SJSA1 (cell line): ENCODE measurements at regions not wholly inside any gene's neighbourhood (a gene's known extent, or its start where the extent isn't known, plus 50 kb on each side); places are given as distances from the start of the nearest gene placed in this dataset.

Experiments
- DNase-seq, 2 experiments: peaks; one replicate each; pipeline ENCODE4 v3.0.0-alpha.2; 2015 to 2020; ENCODE audit warnings: low spot score in 2 of 2, low read depth in 1 of 2
- H3K27ac ChIP-seq: fragments of 250-450 bp; sonication (Bioruptor Pico); 2 replicates; pipeline ENCODE4 v1.5.1; 2020; ENCODE audit warnings: mild to moderate bottlenecking, moderate library complexity
- H3K27me3 ChIP-seq: fragments of 250-450 bp; sonication (Bioruptor Pico); replicated peaks from 2 replicates; pipeline ENCODE4 v1.5.1; 2020; ENCODE audit warnings: mild to moderate bottlenecking, moderate library complexity
- H3K36me3 ChIP-seq: fragments of 250-450 bp; sonication (Bioruptor Pico); 2 replicates; pipeline ENCODE4 v1.5.1; 2020; ENCODE audit warnings: mild to moderate bottlenecking
- H3K4me1 ChIP-seq: fragments of 250-450 bp; sonication (Bioruptor Pico); replicated peaks from 2 replicates; pipeline ENCODE4 v1.6.1; 2021; ENCODE audit warnings: mild to moderate bottlenecking
- H3K4me3 ChIP-seq: fragments of 250-450 bp; sonication (Bioruptor Pico); 2 replicates; pipeline ENCODE4 v1.5.1; 2020; ENCODE audit warnings: mild to moderate bottlenecking
- H3K9me3 ChIP-seq: fragments of 250-450 bp; sonication (Bioruptor Pico); replicated peaks from 2 replicates; pipeline ENCODE4 v1.5.1; 2020; ENCODE audit warnings: mild to moderate bottlenecking

DNA sequence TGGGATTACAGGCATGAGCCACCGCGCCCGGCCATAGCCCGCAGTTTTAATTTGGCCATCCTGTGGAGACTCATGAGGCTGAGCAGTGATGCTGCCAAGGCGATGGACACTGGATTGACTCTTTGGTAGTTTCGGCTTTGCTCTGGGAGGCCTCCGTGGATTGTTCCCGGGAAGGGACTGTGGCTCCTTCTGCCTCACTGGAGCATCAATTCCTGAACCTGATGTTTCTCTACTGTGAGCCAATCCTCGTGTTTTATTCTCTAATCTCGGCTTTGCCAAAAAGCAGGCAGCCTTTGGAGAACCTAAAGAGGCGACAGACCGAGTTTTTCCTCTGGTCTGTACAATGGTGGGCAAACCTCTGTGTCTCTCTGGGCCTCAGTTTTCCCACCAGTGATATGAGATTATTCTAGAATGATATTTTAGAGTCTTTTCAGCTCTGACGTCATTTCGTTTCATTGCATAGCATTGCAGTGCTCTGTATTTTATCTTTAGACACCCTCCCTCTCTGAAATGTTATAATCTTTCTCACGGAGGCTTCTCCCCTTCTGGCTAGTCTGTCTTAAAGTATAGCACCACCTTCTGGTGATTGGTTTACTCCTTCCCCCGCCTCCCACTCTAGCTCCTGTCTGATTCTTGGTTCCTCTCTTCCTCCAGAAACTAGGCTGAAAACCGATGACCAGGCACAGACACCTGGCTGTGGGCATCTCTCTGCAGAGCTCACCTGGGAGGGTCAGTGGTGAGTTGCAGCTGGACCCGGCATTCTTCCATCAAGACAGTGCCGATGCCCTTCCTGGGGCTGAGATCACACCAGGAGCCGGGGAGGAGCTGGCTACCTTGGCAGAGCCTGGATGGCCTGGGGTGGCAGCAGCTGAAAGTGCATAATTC lies 341.3 kb downstream of the MYCN start:
- no peak overlapping the region for H3K27ac ChIP-seq
- H3K36me3 ChIP-seq: no peaks in the 10 kb centered on the region
- no peaks in the 10 kb centered on the region for H3K27me3 ChIP-seq
- no peak for DNase-seq
- no peaks in the 10 kb centered on the region for H3K9me3 ChIP-seq
- H3K4me1 ChIP-seq: no peaks in the 10 kb centered on the region
- H3K4me3 ChIP-seq: no peak overlapping the region

GRCh38 chr2:16280081-16280480 lies 339.7 kb downstream of the MYCN start:
- Histone ChIP-seq H3K36me3 (no peaks in the 10 kb centered on the region), H3K4me3 (no peak overlapping the region), H3K27ac (no peak overlapping the region), H3K9me3 (no peaks in the 10 kb centered on the region), H3K27me3 (no peaks in the 10 kb centered on the region), H3K4me1 (no peaks in the 10 kb centered on the region)
- no peak for DNase-seq

GRCh38 chr2:16279641-16280040 lies 339.3 kb downstream of the MYCN start:
- no peaks in the 10 kb centered on the region for H3K9me3 ChIP-seq
- no peaks in the 10 kb centered on the region for H3K4me1 ChIP-seq
- H3K27me3 ChIP-seq: no peaks in the 10 kb centered on the region
- no peaks in the 10 kb centered on the region for H3K36me3 ChIP-seq
- no peak overlapping the region for H3K4me3 ChIP-seq
- DNase-seq: no peak
- no peak overlapping the region for H3K27ac ChIP-seq

DNA sequence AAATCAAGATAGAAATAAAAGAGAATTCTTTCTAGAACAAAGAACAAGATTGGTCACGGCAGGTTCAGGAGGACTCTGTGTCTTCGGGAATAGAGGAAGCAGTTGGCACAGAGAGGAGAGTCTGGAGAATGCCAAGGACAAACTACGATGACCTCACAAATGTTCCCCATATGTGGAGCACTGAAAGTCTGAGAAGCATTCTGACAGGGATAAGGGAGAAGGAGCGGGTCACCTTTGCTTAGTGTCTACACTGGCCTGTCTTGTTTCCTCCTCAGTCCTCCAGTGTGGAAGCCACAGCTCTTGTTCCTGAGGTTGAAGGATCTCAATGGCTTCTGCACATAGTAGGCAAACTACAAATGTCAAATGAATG lies 338.8 kb downstream of the MYCN start:
- DNase-seq: no peak
- Histone ChIP-seq H3K27ac (no peak overlapping the region), H3K9me3 (no peaks in the 10 kb centered on the region)

GRCh38 chr2:16278421-16279200 lies 338.3 kb downstream of the MYCN start:
- Histone ChIP-seq H3K4me1 (no peaks in the 10 kb centered on the region), H3K27ac (no peak overlapping the region), H3K9me3 (no peaks in the 10 kb centered on the region), H3K36me3 (no peaks in the 10 kb centered on the region), H3K4me3 (no peak overlapping the region), H3K27me3 (no peaks in the 10 kb centered on the region)
- no peak for DNase-seq

More for the DNA sequence above, 338.8 kb downstream of the MYCN start:
- no peak overlapping the region for H3K4me3 ChIP-seq
- no peaks in the 10 kb centered on the region for H3K27me3 ChIP-seq
- H3K36me3 ChIP-seq: no peaks in the 10 kb centered on the region
- H3K4me1 ChIP-seq: no peaks in the 10 kb centered on the region

DNA sequence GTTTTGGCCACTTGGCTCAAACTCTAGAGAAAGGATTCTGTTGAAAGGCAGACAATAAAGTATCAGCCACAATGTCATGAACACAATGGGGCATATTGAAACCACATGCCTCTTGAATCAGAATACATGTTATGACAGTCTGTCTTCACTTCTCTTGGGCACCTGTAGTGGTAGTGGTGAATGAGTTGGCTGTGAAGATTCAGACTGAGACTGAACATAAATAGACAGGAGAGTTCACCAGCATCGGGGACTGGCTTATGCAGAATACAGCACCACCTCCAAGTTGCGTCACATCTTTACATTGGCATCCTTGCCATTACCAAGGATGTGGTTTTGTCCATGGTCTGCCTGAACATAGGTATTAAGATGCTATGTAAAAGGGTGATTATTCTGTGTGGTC lies 336.8 kb downstream of the MYCN start:
- Histone ChIP-seq H3K9me3 (no peaks in the 10 kb centered on the region), H3K36me3 (no peaks in the 10 kb centered on the region)

DNA sequence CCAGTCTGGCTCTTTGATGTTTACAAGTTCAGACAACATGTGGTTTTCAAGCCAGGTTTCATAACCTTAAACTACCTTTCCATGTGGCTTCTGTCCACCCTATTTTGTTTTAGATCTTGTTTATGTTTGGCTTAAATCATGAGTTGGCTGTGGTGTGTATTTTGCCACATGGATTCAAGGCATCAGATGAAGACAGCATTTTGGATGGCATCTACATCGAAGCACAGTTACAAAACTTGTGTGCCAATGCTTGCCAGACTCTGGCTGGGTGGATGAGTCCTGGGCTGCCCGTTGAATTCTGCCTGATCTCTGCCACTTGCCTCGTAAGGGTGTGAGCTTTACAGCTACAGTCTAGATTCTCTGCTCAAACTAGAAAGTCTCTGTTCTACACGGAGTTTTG lies 335.3 kb downstream of the MYCN start:
- Histone ChIP-seq H3K36me3 (no peaks in the 10 kb centered on the region), H3K27me3 (no peaks in the 10 kb centered on the region), H3K27ac (no peak overlapping the region), H3K4me3 (no peak overlapping the region), H3K4me1 (no peaks in the 10 kb centered on the region), H3K9me3 (no peaks in the 10 kb centered on the region)
- no peak for DNase-seq

More for the DNA sequence above, 336.8 kb downstream of the MYCN start:
- Histone ChIP-seq H3K4me1 (no peaks in the 10 kb centered on the region), H3K27ac (no peak overlapping the region), H3K4me3 (no peak overlapping the region), H3K27me3 (no peaks in the 10 kb centered on the region)
- no peak for DNase-seq

DNA sequence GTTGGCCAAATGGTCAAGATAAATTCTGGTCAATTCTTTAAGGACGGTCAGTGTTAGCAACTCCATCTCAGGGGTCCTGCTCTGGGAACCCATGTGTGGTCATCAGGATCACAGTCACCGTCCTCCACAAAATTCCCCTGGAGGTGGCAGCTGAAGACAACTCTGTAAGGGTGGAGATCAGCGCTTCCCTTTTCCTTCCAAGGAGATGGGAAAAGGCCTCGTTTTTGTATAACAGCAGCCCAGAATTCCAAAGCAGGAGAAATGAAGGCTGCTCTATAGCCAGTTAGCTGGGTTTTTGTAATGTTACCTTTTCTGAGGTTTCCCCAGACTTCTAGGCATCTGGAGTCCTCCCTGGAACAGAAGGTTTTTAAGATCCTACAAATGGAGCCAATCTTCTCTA lies 334.8 kb downstream of the MYCN start:
- no peaks in the 10 kb centered on the region for H3K36me3 ChIP-seq
- no peaks in the 10 kb centered on the region for H3K9me3 ChIP-seq
- no peaks in the 10 kb centered on the region for H3K4me1 ChIP-seq
- H3K27ac ChIP-seq: no peak overlapping the region
- no peak for DNase-seq
- H3K4me3 ChIP-seq: no peak overlapping the region
- no peaks in the 10 kb centered on the region for H3K27me3 ChIP-seq

DNA sequence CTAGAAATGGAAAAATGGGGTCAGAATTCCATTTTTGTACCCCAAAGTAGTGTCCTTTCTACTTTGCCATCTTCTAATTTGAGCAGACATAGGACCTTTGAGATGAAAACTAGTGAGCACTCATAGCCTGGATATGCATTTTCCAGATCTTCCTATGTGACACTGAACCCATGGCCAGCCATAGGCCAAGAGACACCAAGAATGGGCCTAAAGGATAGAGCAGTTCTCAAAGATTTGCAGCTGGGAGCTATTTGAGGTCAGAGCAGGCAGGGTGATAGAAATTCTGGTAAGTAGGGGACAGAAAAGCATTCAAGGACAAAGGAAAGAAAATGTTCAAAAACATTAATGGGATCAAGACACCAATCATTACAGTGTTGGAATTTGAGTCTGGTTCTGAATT lies 332.8 kb downstream of the MYCN start:
- no peaks in the 10 kb centered on the region for H3K4me1 ChIP-seq
- H3K27me3 ChIP-seq: no peaks in the 10 kb centered on the region
- no peak for DNase-seq
- H3K9me3 ChIP-seq: no peaks in the 10 kb centered on the region
- no peaks in the 10 kb centered on the region for H3K36me3 ChIP-seq
- H3K4me3 ChIP-seq: no peak overlapping the region
- H3K27ac ChIP-seq: no peak overlapping the region

GRCh38 chr2:16272038-16272788 lies 331.9 kb downstream of the MYCN start:
- no peak for DNase-seq
- Histone ChIP-seq H3K27ac (no peak overlapping the region), H3K4me3 (no peak overlapping the region), H3K9me3 (no peaks in the 10 kb centered on the region), H3K36me3 (no peaks in the 10 kb centered on the region), H3K4me1 (no peaks in the 10 kb centered on the region), H3K27me3 (no peaks in the 10 kb centered on the region)

DNA sequence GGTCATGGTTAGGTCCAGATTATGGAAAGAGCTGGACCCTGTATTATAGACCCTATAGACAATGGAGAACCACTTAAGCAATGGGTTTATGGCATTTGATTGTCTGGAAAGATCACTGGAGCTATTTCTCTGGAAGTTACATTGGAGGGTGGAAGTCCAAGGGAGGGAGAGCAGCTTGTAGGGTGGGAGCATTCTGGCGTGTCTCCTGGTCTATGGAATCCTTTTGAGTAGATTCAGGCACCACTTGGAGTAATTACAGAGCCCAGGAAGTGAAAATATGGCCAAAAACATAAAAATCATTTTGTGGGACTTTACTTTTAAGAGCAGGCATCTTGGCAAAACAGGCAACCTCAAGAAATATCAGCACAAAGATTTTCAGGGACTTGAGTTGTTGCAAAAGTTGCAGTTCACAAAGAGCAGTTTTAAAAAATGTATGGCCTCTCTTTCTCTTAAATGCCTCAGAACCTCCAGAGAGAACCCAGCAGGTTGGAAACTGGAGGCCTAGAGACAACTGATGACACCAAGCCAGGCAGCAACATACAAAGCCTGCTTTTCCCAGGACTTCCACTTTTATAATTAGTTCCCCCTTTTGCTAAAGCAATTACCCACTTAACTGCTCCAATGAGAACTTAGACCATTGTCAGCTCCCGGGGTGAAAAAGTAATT lies 331.0 kb downstream of the MYCN start:
- no peaks in the 10 kb centered on the region for H3K4me1 ChIP-seq
- no peak for DNase-seq
- no peaks in the 10 kb centered on the region for H3K9me3 ChIP-seq
- no peak overlapping the region for H3K4me3 ChIP-seq
- H3K27ac ChIP-seq: no peak overlapping the region
- no peaks in the 10 kb centered on the region for H3K27me3 ChIP-seq
- H3K36me3 ChIP-seq: no peaks in the 10 kb centered on the region

DNA sequence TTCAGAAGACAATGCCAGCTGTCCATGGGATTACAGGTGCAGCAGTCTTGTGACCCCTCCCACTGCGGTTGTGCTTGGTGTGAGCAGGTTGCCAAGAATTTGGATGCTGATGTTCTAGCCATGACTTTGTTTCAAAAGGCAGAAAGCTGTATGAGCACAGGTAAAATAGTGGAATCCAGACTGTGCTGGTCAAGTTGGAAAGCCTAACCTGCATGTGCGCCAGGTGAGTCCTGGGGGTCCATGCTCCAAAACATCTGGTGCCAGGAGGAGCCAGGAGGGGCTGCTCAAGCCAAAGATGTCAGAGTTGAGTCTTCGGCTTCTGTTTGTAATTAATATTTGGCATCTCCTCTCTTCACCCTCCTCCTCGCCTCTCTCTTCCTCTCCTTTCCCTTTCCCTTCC lies 330.1 kb downstream of the MYCN start:
- DNase-seq: no peak
- H3K27ac ChIP-seq: no peak overlapping the region
- no peaks in the 10 kb centered on the region for H3K4me1 ChIP-seq
- no peaks in the 10 kb centered on the region for H3K27me3 ChIP-seq
- H3K36me3 ChIP-seq: no peaks in the 10 kb centered on the region
- no peak overlapping the region for H3K4me3 ChIP-seq
- no peaks in the 10 kb centered on the region for H3K9me3 ChIP-seq

DNA sequence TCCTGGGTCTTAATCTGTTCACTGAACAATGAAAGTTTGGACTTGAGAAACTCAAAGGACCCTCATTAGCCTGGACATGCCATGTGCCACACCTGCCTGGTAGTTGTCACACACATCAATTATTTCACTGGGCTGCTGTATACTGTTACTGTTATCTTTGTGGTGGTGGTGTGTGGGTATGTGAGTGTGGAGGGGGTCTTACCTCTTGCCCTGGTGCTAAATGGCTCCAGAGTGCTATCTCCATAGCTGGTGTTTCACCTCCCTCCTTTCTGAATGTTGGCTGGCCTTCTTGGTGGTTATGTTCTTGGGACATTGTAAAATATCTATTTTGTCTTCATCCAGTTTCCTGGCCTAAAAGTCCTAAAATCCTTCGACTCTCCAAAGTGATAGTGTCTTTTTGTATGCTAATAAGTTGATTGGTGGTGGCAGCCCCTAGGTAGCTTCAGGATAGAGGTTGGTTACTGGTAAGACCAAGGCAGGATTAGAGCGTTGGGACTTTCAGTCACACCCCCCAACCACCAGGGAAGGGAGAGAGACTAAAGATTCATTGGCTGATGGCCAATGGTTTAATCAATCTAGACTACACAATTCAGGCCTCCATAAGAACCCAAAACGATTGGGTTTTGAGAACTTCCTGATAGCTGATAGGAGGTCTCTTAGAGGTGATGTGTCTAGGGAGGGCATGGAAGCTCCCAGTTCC lies 328.1 kb downstream of the MYCN start:
- Histone ChIP-seq H3K4me1 (no peaks in the 10 kb centered on the region), H3K4me3 (no peak overlapping the region), H3K9me3 (no peaks in the 10 kb centered on the region), H3K27ac (no peak overlapping the region), H3K27me3 (no peaks in the 10 kb centered on the region), H3K36me3 (no peaks in the 10 kb centered on the region)
- no peak for DNase-seq
